ENCODE measurements at regions not wholly inside any gene's neighbourhood (a gene's known extent, or its start where the extent isn't known, plus 50 kb on each side); places are given as distances from the start of the nearest gene placed in this dataset.

DNA sequence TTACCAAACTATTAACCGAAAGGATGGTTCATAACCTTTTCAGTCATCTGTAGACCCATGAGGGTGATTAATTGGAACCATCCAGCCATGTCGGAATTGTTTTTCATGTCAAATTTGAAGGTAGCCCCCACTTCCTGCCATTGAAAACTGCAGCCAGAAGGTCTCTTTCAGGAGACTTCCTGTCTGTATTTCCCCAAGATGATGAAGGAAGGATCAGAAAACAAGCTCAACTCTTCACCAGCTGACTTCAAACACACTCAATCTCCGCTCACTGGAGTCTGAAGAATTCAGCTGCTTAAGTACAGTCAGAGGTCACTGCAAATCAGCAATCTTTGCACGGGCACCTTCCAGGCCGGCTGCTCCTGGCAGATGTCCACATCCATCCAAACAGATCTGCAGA is 291.7 kb upstream of the NPVF start:
- no peak overlapping the region for H3K27ac Mint-ChIP-seq (ENCODE audit: unreplicated experiment)
- H3K4me1 Mint-ChIP-seq (ENCODE audit: unreplicated experiment), result no peaks in the 10 kb centered on the region
- TF ChIP-seq, protein P1, sequence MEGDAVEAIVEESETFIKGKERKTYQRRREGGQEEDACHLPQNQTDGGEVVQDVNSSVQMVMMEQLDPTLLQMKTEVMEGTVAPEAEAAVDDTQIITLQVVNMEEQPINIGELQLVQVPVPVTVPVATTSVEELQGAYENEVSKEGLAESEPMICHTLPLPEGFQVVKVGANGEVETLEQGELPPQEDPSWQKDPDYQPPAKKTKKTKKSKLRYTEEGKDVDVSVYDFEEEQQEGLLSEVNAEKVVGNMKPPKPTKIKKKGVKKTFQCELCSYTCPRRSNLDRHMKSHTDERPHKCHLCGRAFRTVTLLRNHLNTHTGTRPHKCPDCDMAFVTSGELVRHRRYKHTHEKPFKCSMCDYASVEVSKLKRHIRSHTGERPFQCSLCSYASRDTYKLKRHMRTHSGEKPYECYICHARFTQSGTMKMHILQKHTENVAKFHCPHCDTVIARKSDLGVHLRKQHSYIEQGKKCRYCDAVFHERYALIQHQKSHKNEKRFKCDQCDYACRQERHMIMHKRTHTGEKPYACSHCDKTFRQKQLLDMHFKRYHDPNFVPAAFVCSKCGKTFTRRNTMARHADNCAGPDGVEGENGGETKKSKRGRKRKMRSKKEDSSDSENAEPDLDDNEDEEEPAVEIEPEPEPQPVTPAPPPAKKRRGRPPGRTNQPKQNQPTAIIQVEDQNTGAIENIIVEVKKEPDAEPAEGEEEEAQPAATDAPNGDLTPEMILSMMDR (IDR thresholded peaks at IDR 0.05), result no peak

DNA sequence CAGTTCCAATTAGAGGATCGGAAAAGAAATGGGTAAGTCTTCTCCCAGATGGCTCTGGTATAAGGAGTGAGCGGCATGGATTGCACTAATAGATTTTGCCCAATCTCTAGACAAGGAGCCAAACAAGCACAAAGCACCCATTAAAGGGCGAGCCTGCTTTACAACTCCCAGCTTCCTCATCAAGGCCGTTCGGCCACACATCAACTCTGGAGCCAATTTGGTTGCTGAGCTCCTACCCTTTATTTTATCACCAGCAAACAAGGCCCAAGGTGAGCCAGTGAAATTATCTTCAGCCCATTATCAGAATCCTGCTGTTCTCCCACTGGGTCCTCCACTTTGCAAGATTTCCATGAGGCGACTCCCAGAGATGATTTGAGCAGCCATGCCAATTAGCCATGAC is 292.2 kb upstream of the NPVF start:
- H3K4me3 Mint-ChIP-seq (ENCODE audit: unreplicated experiment), result no peak overlapping the region
- no peaks in the 10 kb centered on the region for H3K4me1 Mint-ChIP-seq (ENCODE audit: unreplicated experiment)
- H3K27me3 Mint-ChIP-seq (ENCODE audit: unreplicated experiment), result peaks cover 38% of the 10 kb centered on the region
- TF ChIP-seq, protein P1 (IDR thresholded peaks at IDR 0.05), result no peak
- DNase-seq (ENCODE audit: extremely low spot score, unreplicated experiment), result no peak
- H3K27ac Mint-ChIP-seq (ENCODE audit: unreplicated experiment), result no peak overlapping the region
- H3K9me3 Mint-ChIP-seq (ENCODE audit: unreplicated experiment), result no peaks in the 10 kb centered on the region
- H3K36me3 Mint-ChIP-seq (ENCODE audit: unreplicated experiment), result no peaks in the 10 kb centered on the region

More for the DNA sequence above, 291.7 kb upstream of the NPVF start:
- Mint-ChIP-seq H3K9me3 (ENCODE audit: unreplicated experiment) (no peaks in the 10 kb centered on the region), H3K27me3 (ENCODE audit: unreplicated experiment) (peaks cover 37% of the 10 kb centered on the region), H3K4me3 (ENCODE audit: unreplicated experiment) (no peak overlapping the region), H3K36me3 (ENCODE audit: unreplicated experiment) (no peaks in the 10 kb centered on the region)
- DNase-seq (ENCODE audit: extremely low spot score, unreplicated experiment), result no peak

DNA sequence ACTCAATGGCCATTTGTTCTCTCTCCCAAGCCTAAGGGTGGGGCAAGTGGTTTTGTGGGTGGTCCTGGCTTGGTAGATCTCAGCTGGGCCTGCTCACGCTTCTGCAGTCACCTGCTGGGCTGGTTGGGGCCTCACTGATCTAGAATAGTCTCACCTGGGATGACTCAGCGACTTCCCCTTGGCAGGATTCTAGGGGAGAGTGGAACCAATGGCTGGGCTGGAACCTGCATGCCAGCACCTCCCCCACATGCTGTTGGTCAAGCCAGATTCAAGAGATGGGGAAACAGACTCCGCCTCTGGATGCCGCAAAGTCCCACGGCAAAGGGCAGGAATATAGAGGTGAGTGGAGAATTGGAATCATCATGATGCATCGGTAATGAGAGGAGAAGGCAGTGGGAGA is 292.9 kb upstream of the NPVF start:
- Mint-ChIP-seq H3K27ac (ENCODE audit: unreplicated experiment) (no peak overlapping the region), H3K9me3 (ENCODE audit: unreplicated experiment) (no peaks in the 10 kb centered on the region), H3K4me1 (ENCODE audit: unreplicated experiment) (no peaks in the 10 kb centered on the region), H3K4me3 (ENCODE audit: unreplicated experiment) (no peak overlapping the region), H3K27me3 (ENCODE audit: unreplicated experiment) (peaks cover 42% of the 10 kb centered on the region), H3K36me3 (ENCODE audit: unreplicated experiment) (no peaks in the 10 kb centered on the region)
- DNase-seq (ENCODE audit: extremely low spot score, unreplicated experiment), result no peak
- TF ChIP-seq, protein P1 (IDR thresholded peaks at IDR 0.05), result no peak

DNA sequence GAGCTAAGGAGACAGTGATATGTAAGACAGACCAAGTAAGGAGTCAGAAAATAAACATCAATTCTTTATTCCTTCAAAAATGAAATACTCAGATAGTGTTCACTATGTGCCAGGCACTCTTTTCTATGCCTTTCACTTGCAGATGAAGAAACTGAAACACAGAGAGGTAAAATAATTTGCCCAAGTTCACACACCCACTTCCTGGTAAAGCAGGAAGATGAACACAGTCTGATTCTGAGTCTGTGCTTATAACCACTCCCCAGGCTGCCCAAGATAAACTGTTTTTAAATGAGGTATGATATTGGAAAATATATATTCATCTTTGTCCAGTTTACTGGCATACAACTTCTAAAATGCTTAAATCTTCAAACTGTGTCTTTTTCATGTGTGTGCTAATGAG is 294.4 kb upstream of the NPVF start:
- H3K4me1 Mint-ChIP-seq (ENCODE audit: unreplicated experiment), result no peaks in the 10 kb centered on the region
- TF ChIP-seq, protein P1 (IDR thresholded peaks at IDR 0.05), result no peak
- H3K9me3 Mint-ChIP-seq (ENCODE audit: unreplicated experiment), result no peaks in the 10 kb centered on the region
- H3K36me3 Mint-ChIP-seq (ENCODE audit: unreplicated experiment), result no peaks in the 10 kb centered on the region
- no peak for DNase-seq (ENCODE audit: extremely low spot score, unreplicated experiment)
- H3K27me3 Mint-ChIP-seq (ENCODE audit: unreplicated experiment), result peaks cover 45% of the 10 kb centered on the region
- H3K27ac Mint-ChIP-seq (ENCODE audit: unreplicated experiment), result no peak overlapping the region
- H3K4me3 Mint-ChIP-seq (ENCODE audit: unreplicated experiment), result no peak overlapping the region

DNA sequence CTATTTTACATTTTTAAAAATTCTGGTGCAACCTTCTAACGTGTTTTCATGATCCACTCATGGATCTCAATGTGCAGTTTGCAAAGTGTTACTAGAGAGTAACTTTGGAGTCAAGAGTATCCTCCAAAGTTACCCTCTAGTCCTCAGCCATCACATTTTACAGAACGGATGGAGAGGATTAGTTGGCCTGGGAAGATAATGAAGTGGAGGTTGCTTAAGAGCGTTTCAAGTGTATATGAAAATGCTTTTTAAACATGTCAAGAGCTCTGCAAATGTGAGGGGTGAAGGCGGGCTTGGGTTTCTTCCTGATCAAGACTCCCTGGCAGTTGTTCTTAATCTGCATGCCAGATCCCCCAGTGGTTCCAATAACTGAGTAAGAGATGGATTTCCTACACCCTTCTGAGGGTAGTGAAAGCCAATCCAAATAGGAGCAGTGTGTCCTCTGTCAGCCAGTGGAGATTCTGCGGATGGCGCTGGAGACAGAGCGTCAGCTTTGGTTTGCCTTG is 299.4 kb upstream of the NPVF start:
- TF ChIP-seq, protein P1 (IDR thresholded peaks at IDR 0.05), result no peak
- Mint-ChIP-seq H3K36me3 (ENCODE audit: unreplicated experiment) (no peaks in the 10 kb centered on the region), H3K27me3 (ENCODE audit: unreplicated experiment) (peaks cover 48% of the 10 kb centered on the region), H3K4me3 (ENCODE audit: unreplicated experiment) (no peak overlapping the region), H3K9me3 (ENCODE audit: unreplicated experiment) (no peaks in the 10 kb centered on the region), H3K27ac (ENCODE audit: unreplicated experiment) (no peak overlapping the region), H3K4me1 (ENCODE audit: unreplicated experiment) (no peaks in the 10 kb centered on the region)
- peak; percentile 42 for DNase-seq (ENCODE audit: extremely low spot score, unreplicated experiment)
